Limb (tissue), 2 donors: ENCODE measurements at regions not wholly inside any gene's neighbourhood (a gene's known extent, or its start where the extent isn't known, plus 50 kb on each side); places are given as distances from the start of the nearest gene placed in this dataset.
"Not testable (repeated sequence)": the region's sequence is repeated elsewhere in the genome, so short reads cannot be mapped to it uniquely, and the experiment has no call there.

Source experiments
- DNase-seq, 2 donors: peaks; one replicate each; pipeline ENCODE4 v3.0.0-alpha.2; 2016; ENCODE audit errors: extremely low spot score in 2 of 2

DNA sequence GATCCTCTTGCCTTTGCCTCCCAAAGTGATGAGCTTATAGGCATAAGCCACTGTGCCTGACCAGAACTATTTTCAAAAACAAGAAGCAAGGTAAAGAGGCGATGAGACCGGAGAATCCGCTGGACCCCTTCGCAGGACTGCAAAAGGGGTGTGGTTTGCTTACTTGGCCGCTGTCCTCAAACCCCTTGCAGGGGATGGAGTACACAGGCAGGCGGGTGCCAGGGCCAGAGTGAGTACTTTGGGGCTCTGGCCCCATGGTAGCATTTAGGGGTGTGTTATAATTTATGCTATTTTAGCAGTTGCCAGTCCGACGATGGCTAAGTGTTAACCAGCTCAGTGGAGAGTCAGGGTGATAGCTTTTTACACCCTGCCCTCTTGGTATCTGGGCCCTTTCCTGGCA is 1454.9 kb downstream of the HACE1 start:
- no peak for DNase-seq

GRCh38 chr6:103396768-103397167 is 1463.0 kb downstream of the HACE1 start:
- no peak for DNase-seq

DNA sequence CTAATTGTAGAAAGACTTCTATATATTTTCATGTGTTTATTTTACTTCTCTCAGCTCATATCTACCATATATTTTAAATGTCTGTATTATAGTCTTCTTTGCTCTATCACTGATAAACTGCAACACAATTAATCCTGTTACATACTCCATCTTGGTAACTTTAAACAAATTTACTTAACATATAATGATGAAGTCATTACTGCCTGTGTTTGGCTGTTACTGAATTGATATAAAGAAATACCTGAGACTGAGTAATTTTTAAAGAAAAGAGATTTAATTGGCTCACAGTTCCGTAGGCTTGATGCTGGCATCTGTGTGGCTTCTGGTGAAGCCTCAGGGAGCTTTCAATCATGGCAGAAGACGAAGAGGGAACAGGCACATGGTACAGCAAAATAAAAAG is 1480.4 kb downstream of the HACE1 start:
- no peak for DNase-seq

- DNase-seq = no peak
These were observed 1492.5 kb downstream of the HACE1 start for GRCh38 chr6:103367212-103367611.

GRCh38 chr6:103356531-103356930 is 1503.2 kb downstream of the HACE1 start:
- DNase-seq = no peak

DNA sequence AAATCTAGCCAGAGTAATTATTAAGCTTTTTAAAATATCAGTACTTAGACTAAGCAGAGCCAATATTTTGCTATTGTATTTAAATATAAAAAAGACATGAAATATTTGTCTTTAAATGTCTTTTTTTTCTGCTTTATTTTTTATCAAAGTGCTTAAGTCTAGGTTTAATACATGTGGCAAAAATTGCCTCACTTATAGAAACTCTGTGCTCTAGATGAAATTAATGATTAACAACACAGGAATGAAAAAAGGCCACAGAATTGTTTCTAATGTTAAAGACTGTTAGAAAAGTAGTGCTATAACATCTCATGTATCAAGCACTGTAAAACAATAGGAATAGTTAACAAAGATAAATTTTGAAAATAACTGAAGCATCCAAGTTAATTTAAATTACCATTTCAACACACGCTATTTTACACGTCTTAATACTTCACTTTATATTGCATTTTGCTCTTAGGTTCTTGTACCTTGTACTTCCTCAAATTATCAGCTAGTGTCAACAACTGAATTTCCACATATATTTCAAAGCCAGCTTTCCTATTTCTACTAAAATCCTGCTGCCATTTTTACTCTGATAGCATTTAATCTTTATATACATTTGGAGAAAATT is 1515.1 kb downstream of the HACE1 start:
- no peak for DNase-seq

DNA sequence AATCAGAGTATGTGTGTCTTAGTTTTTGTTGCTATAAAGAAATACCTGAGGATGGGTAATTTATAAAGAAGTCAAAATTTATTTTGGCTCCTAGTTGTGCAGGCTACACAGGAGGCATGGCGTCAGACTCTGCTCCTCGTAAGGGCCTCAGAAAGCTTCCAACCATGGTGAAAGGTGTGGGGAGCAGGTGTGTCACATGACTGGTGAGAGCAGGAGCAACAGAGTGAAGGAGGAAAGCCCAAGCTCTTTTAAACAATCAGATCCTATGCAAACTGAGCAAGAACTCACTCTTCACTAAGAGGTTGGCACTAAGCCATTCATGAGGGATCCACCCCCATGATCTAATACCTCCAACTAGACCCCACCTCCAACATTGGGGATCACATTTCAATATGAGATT is 1524.3 kb downstream of the HACE1 start:
- DNase-seq = no peak

DNA sequence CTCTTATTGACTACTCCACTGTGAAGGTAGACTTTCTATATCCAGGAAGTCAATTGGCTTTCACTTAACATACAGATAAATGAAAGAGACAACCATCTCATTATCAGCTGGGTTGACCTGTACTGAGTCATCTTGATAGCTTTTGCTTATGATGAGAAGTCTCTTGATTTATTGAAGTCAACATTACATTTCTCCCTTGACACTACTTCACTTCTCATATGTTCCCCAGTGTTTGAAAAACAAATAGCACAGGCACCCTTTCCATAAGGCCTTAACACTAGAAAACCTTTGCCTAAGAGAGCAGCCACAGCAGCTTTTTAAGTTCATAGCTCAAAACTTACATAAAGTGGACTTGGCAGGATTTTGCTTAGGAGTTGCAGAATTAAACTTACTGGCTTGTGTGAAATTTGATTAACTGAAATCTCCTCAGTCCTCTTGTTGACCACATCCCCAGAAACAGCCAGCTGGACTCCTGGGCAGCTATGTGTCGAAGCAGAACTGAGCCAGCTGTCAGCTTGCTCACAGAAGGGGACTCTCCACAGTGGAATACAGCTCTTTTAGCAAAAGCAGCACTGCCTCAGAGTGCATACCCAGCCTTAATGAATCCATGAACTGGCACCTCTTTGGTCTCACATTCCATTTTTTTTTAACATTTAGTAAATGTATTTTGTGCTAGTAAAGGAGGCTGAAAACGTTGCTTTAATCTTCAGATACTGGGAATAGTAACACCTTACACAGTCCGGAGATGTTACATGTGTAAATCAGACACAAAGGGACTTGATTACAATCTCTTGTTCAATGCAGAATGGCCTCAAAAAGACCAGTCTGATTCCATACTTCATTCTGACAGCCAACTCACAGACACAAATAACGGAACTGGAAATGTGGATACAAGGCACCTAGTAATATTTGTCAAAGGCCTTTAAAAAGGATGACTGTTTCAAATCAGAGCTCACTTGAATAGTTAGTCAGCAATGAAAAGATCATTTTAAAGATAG is 1532.7 kb downstream of the HACE1 start:
- peak in 1 of 2 donors; percentile 38 for DNase-seq

DNA sequence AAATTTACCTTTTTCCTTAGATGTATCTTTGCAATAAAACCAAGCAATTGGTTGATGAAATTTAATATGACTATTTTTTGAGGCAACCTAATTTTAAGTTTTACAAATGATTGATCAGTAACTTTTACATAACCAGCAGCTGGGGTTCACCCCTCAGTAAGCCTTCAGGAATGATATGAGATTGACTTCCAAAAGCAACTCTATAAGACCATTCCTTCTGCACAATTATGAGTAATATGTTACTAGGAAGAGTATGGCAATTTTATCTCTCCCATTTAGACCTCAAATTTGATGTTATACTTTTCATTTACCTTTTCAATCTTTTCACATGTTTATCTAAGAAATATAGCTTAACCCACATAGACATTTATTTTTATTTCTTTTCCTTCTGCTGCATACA is 1546.3 kb downstream of the HACE1 start:
- no peak for DNase-seq

DNA sequence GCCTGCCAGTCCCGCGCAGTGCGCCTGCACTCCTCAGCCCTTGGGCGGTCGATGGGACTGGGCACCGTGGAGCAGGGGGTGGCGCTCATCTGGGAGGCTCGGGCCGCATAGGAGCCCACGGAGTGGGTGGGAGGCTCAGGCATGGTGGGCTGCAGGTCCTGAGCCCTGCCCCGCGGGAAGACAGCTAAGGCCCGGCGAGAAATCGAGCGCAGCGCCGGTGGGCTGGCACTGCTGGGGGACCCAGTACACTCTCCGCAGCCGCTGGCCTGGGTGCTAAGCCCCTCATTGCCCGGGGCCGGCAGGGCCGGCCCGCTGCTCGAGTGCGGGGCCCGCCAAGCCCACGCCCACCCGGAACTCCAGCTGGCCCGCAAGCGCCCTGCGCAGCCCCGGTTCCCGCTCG is 1565.3 kb downstream of the HACE1 start:
- not testable (repeated sequence) for DNase-seq

DNA sequence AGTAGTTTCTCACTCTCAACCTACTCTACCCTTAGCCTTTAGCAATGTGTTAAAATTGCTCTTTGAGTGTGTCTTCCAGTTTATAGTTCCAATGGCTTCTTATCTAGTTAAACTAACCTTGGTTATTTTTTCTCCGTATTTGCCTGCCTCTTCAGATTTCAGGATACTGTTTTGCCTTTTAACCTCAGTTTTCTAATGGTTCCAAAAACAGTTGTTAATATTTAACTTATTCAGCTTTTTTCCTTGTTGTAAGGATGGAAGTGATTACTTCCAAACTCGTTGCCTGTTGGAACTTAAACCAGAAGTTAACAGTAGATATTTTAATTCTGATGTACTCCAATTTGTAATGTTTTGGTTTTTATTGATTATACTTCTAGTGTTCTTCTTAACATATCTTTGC is 1574.9 kb downstream of the HACE1 start:
- DNase-seq = no peak

DNA sequence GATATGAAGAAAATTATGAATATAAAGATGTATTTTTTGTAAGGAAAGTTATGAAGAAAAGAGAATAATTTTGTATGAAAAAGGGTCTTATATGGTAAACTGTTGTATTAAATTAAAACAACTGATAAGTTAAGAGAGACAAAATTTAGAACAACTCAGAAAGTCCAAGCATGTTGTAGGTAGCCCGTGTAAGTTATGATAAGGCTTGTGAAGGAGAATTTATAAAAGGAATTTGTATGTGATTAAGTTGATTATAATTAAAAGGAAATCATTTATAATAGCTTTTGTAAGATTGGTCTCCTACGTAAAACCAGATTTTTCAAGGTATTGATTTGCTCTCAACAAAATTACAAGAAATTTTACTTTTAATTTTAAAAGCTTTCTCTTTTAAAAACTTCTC is 1579.3 kb downstream of the HACE1 start:
- DNase-seq = no peak

DNA sequence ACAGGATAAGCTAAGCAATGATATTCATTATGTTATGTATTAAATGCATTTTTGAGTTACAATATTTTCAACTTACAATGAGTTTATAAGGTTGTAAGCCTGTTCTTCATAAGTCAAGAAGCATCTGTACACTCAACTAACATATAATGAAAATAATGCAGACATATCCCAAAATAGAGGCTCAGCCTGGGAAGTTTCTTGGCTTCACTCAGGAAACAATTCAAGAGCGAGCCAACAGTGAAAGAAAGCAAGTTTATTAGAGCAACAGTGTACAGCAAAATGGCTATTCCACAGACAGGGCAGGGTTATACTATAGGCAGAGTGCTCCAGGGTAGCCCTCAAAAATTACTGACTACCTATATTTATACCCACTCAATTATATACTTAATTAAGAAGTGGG is 1581.8 kb downstream of the HACE1 start:
- DNase-seq = peak in 1 of 2 donors; percentile 13

- peak in 1 of 2 donors; percentile 45 for DNase-seq
These were observed 1586.7 kb downstream of the HACE1 start for GRCh38 chr6:103273048-103273447.

DNA sequence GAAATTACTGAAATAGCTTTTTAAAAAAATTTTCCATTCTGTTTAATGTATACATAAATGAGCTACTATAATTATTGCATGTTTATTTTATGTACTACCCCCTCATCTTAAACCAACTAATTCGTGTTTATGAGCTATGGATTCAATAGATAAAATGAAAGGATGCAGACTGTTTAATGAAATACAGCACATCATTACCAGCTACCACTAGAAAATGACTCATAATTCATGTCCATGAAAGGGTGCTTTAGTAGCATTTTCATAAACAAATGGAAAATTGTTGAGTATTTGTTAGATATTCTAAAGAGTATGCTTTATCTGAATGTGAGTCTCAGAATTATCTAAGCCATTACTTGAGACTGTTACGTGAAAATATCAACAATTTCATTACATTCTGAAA is 1590.1 kb downstream of the HACE1 start:
- DNase-seq = no peak

GRCh38 chr6:103268335-103268734 is 1591.4 kb downstream of the HACE1 start:
- no peak for DNase-seq

DNA sequence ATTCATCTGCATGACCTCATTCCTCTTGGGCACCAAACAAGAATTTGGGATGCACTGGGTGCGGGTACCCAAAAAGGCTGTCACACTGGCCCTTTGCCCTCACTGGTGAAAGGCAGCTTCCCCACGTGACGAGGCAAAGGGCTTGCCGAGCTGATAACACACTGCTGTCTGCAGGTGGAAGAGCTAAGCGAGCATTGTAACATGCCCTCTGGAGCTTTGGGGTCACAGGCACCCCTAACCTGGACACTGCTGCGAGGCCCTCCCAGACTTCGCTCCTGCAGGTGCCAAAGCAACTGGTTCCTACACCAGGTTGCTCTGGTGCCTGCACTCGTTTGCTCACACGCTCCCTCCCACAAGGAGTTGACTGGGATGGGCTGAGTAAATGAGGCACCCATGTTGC is 1595.7 kb downstream of the HACE1 start:
- no peak for DNase-seq

DNA sequence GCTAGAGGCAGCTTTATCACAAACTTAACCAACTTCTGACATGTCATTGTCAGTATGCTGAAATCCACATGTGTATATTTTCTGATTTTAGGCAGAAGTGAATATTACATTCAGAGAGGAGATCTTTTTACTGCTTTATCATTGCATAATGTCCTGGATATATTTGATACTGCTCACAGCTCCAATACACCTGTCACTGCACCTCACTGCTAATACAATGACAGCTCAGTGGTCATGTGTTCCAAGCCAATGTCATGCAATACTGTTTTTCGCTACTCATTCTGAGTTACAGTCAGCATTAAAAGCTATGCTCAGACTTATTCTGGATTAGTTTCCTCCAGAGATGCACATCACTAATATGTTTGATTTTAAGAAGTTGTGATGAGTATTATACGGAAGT is 1604.6 kb downstream of the HACE1 start:
- no peak for DNase-seq

DNA sequence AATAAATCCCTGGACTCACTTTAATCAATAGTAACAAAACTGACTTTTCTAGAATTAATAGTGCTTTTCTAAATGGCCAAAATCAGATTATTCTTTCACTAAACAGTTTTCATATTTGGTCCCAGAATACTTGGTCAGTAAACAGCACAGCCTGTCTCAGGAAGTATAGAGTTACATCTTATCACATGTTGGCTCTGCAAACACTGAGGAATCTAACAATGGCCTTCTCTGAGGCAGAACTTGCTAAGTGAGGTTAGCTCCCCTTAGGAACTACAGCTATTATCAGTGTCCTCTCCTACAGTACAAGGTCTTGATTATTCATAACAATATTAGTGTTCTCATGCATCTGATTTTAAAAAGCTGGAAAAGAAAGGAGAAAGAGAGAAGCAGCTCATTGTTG is 1622.8 kb downstream of the HACE1 start:
- no peak for DNase-seq

- DNase-seq = no peak
These were observed 1628.5 kb downstream of the HACE1 start for GRCh38 chr6:103231181-103231580.

GRCh38 chr6:103215847-103216246 is 1643.9 kb downstream of the HACE1 start:
- no peak for DNase-seq

DNA sequence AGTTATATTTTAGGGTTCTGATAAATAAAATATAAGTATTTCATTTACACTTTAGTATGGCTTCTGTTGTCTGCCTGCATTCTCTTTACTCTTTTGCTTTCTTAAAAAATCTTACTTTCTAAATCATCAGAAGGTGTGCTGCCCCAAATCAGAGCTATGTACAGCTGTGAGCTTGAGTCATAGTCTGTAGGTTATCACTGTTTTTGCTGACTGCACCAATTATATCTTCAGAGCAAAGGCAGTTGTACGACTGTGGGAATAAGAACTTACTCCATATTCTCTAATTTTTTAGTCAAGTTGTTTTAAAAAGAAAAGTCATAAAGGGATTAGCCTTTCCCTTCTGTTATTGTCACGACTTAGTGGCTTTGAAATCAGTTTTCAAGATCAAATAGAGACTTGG is 1649.0 kb downstream of the HACE1 start:
- DNase-seq = no peak

DNA sequence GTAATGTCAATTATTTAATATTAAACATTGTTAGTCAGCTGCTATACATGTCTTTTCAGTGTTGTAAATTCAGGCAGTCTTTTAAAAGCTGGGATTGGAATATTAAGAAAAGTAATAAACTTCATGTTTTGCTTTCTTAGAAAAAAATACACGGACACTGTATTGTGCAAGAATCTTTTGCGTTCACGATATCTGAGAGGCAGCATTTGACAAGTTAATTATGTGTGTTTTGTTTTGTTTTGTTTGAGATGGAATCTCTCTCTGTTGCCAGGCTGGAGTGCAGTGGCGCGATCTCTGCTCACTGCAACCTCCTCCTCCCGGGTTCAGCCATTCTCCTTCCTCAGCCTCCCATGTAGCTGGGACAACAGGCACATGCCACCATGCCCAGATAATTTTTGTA is 1661.3 kb downstream of the HACE1 start:
- DNase-seq = no peak
